MM.1S (cell line): ENCODE measurements at regions not wholly inside any gene's neighbourhood (a gene's known extent, or its start where the extent isn't known, plus 50 kb on each side); places are given as distances from the start of the nearest gene placed in this dataset.
"Not testable (repeated sequence)": the region's sequence is repeated elsewhere in the genome, so short reads cannot be mapped to it uniquely, and the experiment has no call there.

Experiments
- DNase-seq: peaks from one replicate; pipeline ENCODE4 v3.0.0-alpha.2; 2015
- H2AFZ ChIP-seq: fragments of 300-600 bp; sonication (generic); 2 replicates; pipeline ENCODE4 v1.6.0; 2016; ENCODE audit warnings: antibody characterized with exemption, low read length
- H3F3A ChIP-seq: fragments of 300-600 bp; sonication (generic); 2 replicates; pipeline ENCODE4 v1.6.1; 2016; ENCODE audit warnings: mild to moderate bottlenecking, antibody characterized with exemption, low read length, moderate library complexity, mixed read lengths; ENCODE audit not compliant: insufficient read depth
- H3K27ac ChIP-seq: fragments of 300-600 bp; sonication (generic); 2 replicates; pipeline ENCODE4 v1.5.1; 2016; ENCODE audit warnings: mild to moderate bottlenecking, low read length
- H3K27me3 ChIP-seq: fragments of 300-600 bp; sonication (generic); replicated peaks from 2 replicates; pipeline ENCODE4 v1.6.0; 2016; ENCODE audit warnings: low read length; ENCODE audit not compliant: insufficient read depth
- H3K36me3 ChIP-seq: fragments of 300-600 bp; sonication (generic); replicated peaks from 2 replicates; pipeline ENCODE4 v1.6.1; 2016; ENCODE audit warnings: mild to moderate bottlenecking, low read length, mixed read lengths; ENCODE audit not compliant: insufficient read depth
- H3K4me1 ChIP-seq: fragments of 300-600 bp; sonication (generic); 2 replicates; pipeline ENCODE4 v1.6.1; 2016; ENCODE audit warnings: low read length, mixed read lengths
- H3K4me2 ChIP-seq: fragments of 300-600 bp; sonication (generic); 2 replicates; pipeline ENCODE4 v1.6.0; 2016; ENCODE audit warnings: low read depth, low read length
- H3K4me3 ChIP-seq: fragments of 300-600 bp; sonication (generic); 2 replicates; pipeline ENCODE4 v1.5.1; 2016; ENCODE audit warnings: low read length, mixed read lengths
- H3K79me2 ChIP-seq: fragments of 300-600 bp; sonication (generic); 2 replicates; pipeline ENCODE4 v1.6.1; 2016; ENCODE audit warnings: mixed run types, low read length, mixed read lengths
- H3K9ac ChIP-seq: fragments of 300-600 bp; sonication (generic); 2 replicates; pipeline ENCODE4 v1.6.1; 2016; ENCODE audit warnings: low read length, mixed read lengths
- H3K9me2 ChIP-seq: fragments of 300-600 bp; sonication (generic); replicated peaks from 2 replicates; pipeline ENCODE4 v1.6.1; 2016; ENCODE audit warnings: mild to moderate bottlenecking, low read length, mixed read lengths; ENCODE audit not compliant: insufficient read depth
- H3K9me3 ChIP-seq: fragments of 300-600 bp; sonication (generic); replicated peaks from 2 replicates; pipeline ENCODE4 v1.6.1; 2016; ENCODE audit warnings: mild to moderate bottlenecking, low read length, mixed read lengths; ENCODE audit not compliant: insufficient read depth
- H4K20me1 ChIP-seq: fragments of 300-600 bp; sonication (generic); 2 replicates; pipeline ENCODE4 v1.6.1; 2016; ENCODE audit warnings: mild to moderate bottlenecking, low read length, moderate library complexity, mixed read lengths; ENCODE audit not compliant: insufficient read depth
- EZH2 ChIP-seq: fragments of 300-600 bp; sonication (generic); optimal IDR thresholded peaks from 2 replicates; pipeline ENCODE3; 2017; ENCODE audit warnings: low read depth, mild to moderate bottlenecking, antibody characterized with exemption, low read length, mixed read lengths
- EZH2phosphoT487 ChIP-seq: fragments of 300-600 bp; sonication (generic); IDR thresholded peaks from 2 replicates; pipeline ENCODE4 v1.6.1; 2018; ENCODE audit warnings: antibody characterized with exemption, low read length
- TF ChIP-seq, protein P1 (sequence below): fragments of 300-600 bp; sonication (generic); IDR thresholded peaks from 2 replicates; pipeline ENCODE4 v1.5.1; 2016; ENCODE audit warnings: antibody characterized with exemption, low read length, mixed read lengths

DNA sequence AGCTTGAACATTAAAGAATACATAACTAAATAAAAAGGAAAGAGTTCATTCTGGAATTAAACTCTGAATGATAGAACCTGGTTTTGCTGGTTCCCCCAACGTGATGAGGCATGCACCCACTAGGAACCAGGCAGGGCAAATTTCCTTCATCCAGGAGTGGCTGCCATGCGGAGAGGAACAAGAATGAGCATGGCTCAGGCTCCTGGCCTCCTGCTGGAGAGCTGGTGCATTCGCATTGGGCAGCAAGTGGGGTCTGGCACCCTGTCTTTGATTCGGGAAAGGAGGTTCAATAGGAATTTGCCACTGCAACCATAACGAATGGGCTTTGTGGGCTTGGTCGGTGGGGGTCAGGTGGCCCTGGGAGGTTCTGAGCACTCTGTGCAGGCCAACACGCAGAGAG is 169.8 kb upstream of the TENM4 start:
- Histone ChIP-seq H3K9ac (no peak overlapping the region), H3F3A (no peaks in the 10 kb centered on the region), H3K4me3 (no peak overlapping the region), H3K9me3 (no peaks in the 10 kb centered on the region), H3K4me1 (no peaks in the 10 kb centered on the region), H3K36me3 (no peaks in the 10 kb centered on the region; the same call in 1 of the 2 replicates), H3K79me2 (no peaks in the 10 kb centered on the region), H4K20me1 (no peaks in the 10 kb centered on the region), H3K4me2 (no peak overlapping the region), H3K9me2 (no peaks in the 10 kb centered on the region), H2AFZ (no peak overlapping the region), H3K27ac (no peak overlapping the region), H3K27me3 (no peaks in the 10 kb centered on the region)
- TF ChIP-seq, protein P1, sequence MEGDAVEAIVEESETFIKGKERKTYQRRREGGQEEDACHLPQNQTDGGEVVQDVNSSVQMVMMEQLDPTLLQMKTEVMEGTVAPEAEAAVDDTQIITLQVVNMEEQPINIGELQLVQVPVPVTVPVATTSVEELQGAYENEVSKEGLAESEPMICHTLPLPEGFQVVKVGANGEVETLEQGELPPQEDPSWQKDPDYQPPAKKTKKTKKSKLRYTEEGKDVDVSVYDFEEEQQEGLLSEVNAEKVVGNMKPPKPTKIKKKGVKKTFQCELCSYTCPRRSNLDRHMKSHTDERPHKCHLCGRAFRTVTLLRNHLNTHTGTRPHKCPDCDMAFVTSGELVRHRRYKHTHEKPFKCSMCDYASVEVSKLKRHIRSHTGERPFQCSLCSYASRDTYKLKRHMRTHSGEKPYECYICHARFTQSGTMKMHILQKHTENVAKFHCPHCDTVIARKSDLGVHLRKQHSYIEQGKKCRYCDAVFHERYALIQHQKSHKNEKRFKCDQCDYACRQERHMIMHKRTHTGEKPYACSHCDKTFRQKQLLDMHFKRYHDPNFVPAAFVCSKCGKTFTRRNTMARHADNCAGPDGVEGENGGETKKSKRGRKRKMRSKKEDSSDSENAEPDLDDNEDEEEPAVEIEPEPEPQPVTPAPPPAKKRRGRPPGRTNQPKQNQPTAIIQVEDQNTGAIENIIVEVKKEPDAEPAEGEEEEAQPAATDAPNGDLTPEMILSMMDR, result no peak
- TF ChIP-seq EZH2phosphoT487, result no peak
- TF ChIP-seq EZH2, result no peak
- no peak for DNase-seq

- H3K9me3 ChIP-seq, result no peaks in the 10 kb centered on the region
- no peak overlapping the region for H3K27ac ChIP-seq
- no peak overlapping the region for H2AFZ ChIP-seq
- TF ChIP-seq, protein P1, result no peak
- TF ChIP-seq EZH2phosphoT487, result no peak
- TF ChIP-seq EZH2, result no peak
- H3K4me3 ChIP-seq, result no peak overlapping the region
- H3K27me3 ChIP-seq, result no peaks in the 10 kb centered on the region
- H3K79me2 ChIP-seq, result no peaks in the 10 kb centered on the region
- no peaks in the 10 kb centered on the region for H4K20me1 ChIP-seq
- H3F3A ChIP-seq, result no peaks in the 10 kb centered on the region
- H3K4me2 ChIP-seq, result no peak overlapping the region
- H3K4me1 ChIP-seq, result no peaks in the 10 kb centered on the region
- no peak for DNase-seq
- H3K9ac ChIP-seq, result no peak overlapping the region
- H3K36me3 ChIP-seq, result no peaks in the 10 kb centered on the region; the same call in 1 of the 2 replicates
- no peaks in the 10 kb centered on the region for H3K9me2 ChIP-seq
These were observed 169.3 kb upstream of the TENM4 start for GRCh38 chr11:79610139-79610538.

DNA sequence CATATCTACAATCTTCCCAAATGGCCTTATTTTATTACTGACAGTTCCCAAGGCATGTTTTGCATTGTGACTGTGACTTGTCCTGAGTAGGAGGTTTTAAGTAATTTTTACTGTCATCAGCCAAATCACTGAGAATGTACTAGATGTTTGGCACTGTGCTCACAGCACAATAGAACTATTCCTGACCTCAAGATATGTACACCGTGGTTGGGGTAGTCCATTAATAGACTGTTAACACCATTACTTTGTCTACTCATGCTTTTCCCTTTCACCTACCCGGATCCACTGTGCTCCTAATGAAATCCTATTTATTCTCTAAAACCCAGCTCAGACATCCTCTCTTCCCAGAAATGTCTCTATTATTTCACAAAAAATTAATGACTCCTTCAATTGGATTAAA is 168.7 kb upstream of the TENM4 start:
- no peaks in the 10 kb centered on the region; the same call in 1 of the 2 replicates for H3K36me3 ChIP-seq
- TF ChIP-seq EZH2phosphoT487, result no peak
- no peak for TF ChIP-seq EZH2
- TF ChIP-seq, protein P1, result no peak

GRCh38 chr11:79606461-79606860 is 165.6 kb upstream of the TENM4 start:
- not testable (repeated sequence) for H2AFZ ChIP-seq, H3K27me3 ChIP-seq, H3K9me3 ChIP-seq, H3K27ac ChIP-seq, H3K36me3 ChIP-seq, DNase-seq, H3K4me3 ChIP-seq, H3K9me2 ChIP-seq, H3K4me2 ChIP-seq, H3K4me1 ChIP-seq, H3F3A ChIP-seq, H4K20me1 ChIP-seq, H3K9ac ChIP-seq, H3K79me2 ChIP-seq

More for the DNA sequence above, 168.7 kb upstream of the TENM4 start:
- H3K9me2 ChIP-seq, result no peaks in the 10 kb centered on the region
- H3F3A ChIP-seq, result no peaks in the 10 kb centered on the region
- no peaks in the 10 kb centered on the region for H3K27me3 ChIP-seq
- H3K4me2 ChIP-seq, result no peak overlapping the region
- H3K27ac ChIP-seq, result no peak overlapping the region
- no peak overlapping the region for H3K4me3 ChIP-seq
- H3K4me1 ChIP-seq, result no peaks in the 10 kb centered on the region
- no peak overlapping the region for H2AFZ ChIP-seq
- H3K9ac ChIP-seq, result no peak overlapping the region
- no peak for DNase-seq
- H3K79me2 ChIP-seq, result no peaks in the 10 kb centered on the region
- no peaks in the 10 kb centered on the region for H4K20me1 ChIP-seq
- H3K9me3 ChIP-seq, result no peaks in the 10 kb centered on the region
